ENCODE measurements at regions not wholly inside any gene's neighbourhood (a gene's known extent, or its start where the extent isn't known, plus 50 kb on each side); places are given as distances from the start of the nearest gene placed in this dataset.

GRCh38 chr14:98501335-98501734, 770.7 kb downstream of the BCL11B start:
- peaks cover 11% of the 10 kb centered on the region; the same call in 1 of the 2 replicates for H3K4me1 Mint-ChIP-seq
- no peak overlapping the region for H3K4me3 Mint-ChIP-seq
- no peaks in the 10 kb centered on the region for H3K9me3 Mint-ChIP-seq
- H3K27me3 Mint-ChIP-seq (ENCODE audit: low read depth), result no peaks in the 10 kb centered on the region
- POLR2A ChIA-PET, result no interaction called here
- CTCF ChIA-PET, result interaction anchor here (1.2 kb wide), 1 partner anchor 8 kb away, joined by 3 read pairs; no protein-coding TSS in a partner anchor
- no peaks in the 10 kb centered on the region for H3K36me3 Mint-ChIP-seq
- TF ChIP-seq RORB (CRISPR knock-in tag; IDR thresholded peaks at IDR 0.05) (no peak), ATF2 (CRISPR knock-in tag; IDR thresholded peaks at IDR 0.05; ENCODE audit: borderline replicate concordance, low read depth) (no peak), NFATC4 (CRISPR knock-in tag; IDR thresholded peaks at IDR 0.05) (no peak)
- ATAC-seq (no peak), DNase-seq (ENCODE audit: low spot score) (no peak)
- no peak overlapping the region for H3K27ac Mint-ChIP-seq

GRCh38 chr14:98501836-98502235, 770.2 kb downstream of the BCL11B start:
- no peaks in the 10 kb centered on the region for H3K36me3 Mint-ChIP-seq
- DNase-seq (ENCODE audit: low spot score), result no peak
- no peak overlapping the region for H3K4me3 Mint-ChIP-seq
- peaks cover 11% of the 10 kb centered on the region; the same call in 1 of the 2 replicates for H3K4me1 Mint-ChIP-seq
- POLR2A ChIA-PET, result no interaction called here
- no peaks in the 10 kb centered on the region for H3K27me3 Mint-ChIP-seq (ENCODE audit: low read depth)
- H3K9me3 Mint-ChIP-seq, result no peaks in the 10 kb centered on the region
- no peak overlapping the region for H3K27ac Mint-ChIP-seq
- CTCF ChIA-PET, result interaction anchor here (1.2 kb wide), 1 partner anchor 9 kb away, joined by 3 read pairs; no protein-coding TSS in a partner anchor
- no peak for ATAC-seq
- no peak for TF ChIP-seq RELA (CRISPR knock-in tag; IDR thresholded peaks at IDR 0.05; ENCODE audit: borderline replicate concordance)
- TF ChIP-seq E2F4 (CRISPR knock-in tag; IDR thresholded peaks at IDR 0.05; ENCODE audit: borderline replicate concordance, low read depth), result no peak
- TF ChIP-seq STAT6 (CRISPR knock-in tag; conservative IDR thresholded peaks at IDR 0.05; ENCODE audit: low read depth), result no peak
- TF ChIP-seq ZNF532 (CRISPR knock-in tag; IDR thresholded peaks at IDR 0.05; ENCODE audit: borderline replicate concordance), result no peak
- no peak for TF ChIP-seq JUN (CRISPR knock-in tag; IDR thresholded peaks at IDR 0.05)
- TF ChIP-seq ZNF425 (CRISPR knock-in tag; conservative IDR thresholded peaks at IDR 0.05), result no peak
- TF ChIP-seq USF2 (CRISPR knock-in tag; IDR thresholded peaks at IDR 0.05), result no peak
- no peak for TF ChIP-seq CREB1 (CRISPR knock-in tag; IDR thresholded peaks at IDR 0.05)
- TF ChIP-seq AFF4 (CRISPR knock-in tag; IDR thresholded peaks at IDR 0.05; ENCODE audit: borderline replicate concordance), result no peak
- TF ChIP-seq MLX (CRISPR knock-in tag; IDR thresholded peaks at IDR 0.05), result no peak
- no peak for TF ChIP-seq FOXP1 (CRISPR knock-in tag; IDR thresholded peaks at IDR 0.05; ENCODE audit: borderline replicate concordance)
- TF ChIP-seq E2F5 (CRISPR knock-in tag; IDR thresholded peaks at IDR 0.05), result no peak

Measured in WTC11 (cell line).